GM19324 (cell line): ENCODE measurements at regions not wholly inside any gene's neighbourhood (a gene's known extent, or its start where the extent isn't known, plus 50 kb on each side); places are given as distances from the start of the nearest gene placed in this dataset.

Experiments used
- ATAC-seq: cut with Tn5 transposase; IDR thresholded peaks from one replicate; pipeline ENCODE4 v1.9.1; 2021; ENCODE audit warnings: mild to moderate bottlenecking, moderate library complexity; ENCODE audit not compliant: unreplicated experiment, low FRiP score

DNA sequence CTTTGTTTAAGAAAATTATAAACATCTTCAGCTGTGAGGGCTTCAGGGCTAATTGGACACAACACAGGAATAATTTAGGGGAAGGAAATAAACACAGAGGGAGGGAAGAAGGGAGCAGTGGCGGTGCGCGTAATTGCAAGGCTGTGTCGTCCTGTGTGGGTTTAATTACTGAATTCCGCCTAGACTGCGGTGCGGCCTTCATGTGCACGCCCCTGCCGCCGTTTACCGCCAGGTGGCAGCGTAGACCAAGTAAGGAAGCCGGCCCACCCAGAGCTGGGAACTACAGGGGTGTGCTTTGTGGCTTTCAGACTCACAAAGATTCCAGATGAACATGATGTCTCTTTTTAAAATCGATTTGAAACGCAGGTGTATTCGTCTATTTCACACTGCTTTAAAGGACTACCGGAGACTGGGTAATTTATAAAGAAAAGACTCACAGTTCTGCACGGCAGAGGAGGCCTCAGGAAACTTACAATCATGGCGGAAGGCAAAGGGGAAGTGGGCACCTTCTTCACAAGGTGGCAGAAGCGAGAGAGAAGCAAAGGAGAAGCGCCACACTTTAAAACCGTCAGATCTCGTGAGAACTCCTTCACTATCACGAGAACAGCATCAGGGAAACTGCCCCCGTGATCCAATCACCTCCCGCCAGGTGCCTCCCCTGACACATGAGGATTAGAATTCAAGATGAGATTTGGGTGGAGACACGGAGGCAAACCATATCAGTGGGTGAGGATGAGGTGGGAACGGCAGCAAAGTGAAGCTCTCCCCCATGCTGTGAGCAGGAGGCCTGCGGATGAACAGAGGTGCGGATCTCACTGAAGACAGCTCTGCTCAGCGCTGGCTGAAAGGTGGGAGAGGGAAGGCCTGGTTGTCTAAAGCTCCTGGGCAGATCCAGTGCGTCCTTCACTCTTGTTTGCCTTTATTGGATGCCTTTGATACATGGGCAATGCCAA lies 222.0 kb upstream of the PDE10A start:
- peak; percentile 81 for ATAC-seq

DNA sequence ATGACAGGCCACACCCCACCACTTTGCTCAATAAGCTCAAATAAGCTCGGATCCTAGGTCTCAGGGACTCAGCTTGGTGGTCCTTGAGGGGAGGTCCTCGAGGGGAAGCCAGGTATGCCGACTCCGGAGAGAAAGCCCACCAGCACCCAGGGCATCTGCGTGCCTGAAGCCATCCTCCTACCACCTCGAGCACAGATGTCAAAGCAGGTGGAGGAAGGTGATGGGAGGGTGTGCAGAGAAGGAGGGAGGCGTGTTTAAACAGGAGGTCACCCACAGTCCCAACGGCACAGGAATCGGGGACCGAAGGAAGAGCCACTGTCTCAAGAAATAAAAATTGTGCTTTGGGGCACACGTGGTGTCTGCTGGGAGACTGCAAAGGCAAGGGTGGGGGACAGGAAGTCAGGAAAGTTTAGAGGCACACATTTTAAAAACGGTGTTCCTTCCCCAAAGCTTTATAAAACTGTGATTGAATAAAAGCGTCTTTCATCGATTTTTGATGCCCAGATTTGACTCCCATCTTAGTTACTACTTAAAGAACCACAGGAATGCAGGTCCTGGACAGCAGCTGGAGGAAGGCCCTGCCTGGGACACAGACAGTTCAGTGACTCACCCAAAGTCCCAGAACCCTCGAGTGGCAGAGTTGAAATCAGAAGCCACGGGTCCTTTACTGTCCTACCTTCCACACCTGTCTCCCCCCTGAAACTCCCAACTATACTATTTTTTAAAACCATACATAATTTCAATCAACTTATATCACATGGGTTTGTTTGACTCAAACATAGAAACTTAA lies 221.0 kb upstream of the PDE10A start:
- no peak for ATAC-seq

- ATAC-seq: no peak
Measured at GRCh38 chr6:165881806-165882205, 218.8 kb upstream of the PDE10A start.

- no peak for ATAC-seq
Measured at GRCh38 chr6:165880686-165881085, 217.6 kb upstream of the PDE10A start.

- ATAC-seq: no peak
Measured at GRCh38 chr6:165877773-165878172, 214.7 kb upstream of the PDE10A start.

- no peak for ATAC-seq
Measured at GRCh38 chr6:165877192-165877591, 214.2 kb upstream of the PDE10A start.

DNA sequence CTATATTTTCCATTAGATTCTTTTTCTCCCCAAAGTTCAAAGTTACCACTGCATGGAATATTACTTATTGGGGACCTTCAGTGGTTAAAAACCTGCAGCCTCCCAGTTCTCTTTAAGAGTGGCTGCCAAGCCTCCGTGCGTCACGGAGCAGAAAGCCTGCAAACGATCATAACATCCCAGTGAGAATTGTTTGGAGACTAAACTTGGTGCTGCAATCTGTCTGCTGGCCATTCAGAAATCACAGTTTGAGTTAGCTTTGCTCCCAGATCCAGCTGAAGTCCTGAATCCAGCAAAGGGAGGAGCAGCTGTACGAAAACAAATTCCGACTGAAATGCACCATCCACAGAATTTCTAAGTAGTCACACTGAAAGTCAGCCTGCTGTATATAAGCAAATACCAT lies 213.5 kb upstream of the PDE10A start:
- ATAC-seq: no peak

DNA sequence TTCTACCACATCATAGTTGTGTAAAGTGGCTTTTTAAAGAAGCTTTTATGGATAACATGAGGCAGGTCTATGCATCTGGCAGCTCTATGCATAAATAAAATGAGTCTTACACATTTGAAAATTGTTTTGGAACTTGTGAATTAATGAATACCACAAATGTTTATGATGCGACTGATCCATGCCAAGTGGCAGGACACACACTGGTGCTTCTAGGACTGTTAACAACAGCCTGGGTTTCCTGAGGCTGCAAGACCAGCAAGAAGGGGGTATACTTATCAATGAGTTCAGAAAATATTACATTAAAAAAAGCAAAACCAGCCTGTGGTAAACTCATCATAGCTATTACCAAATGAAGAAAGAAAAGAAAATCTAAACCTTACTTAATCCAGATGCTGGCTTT lies 212.9 kb upstream of the PDE10A start:
- no peak for ATAC-seq

DNA sequence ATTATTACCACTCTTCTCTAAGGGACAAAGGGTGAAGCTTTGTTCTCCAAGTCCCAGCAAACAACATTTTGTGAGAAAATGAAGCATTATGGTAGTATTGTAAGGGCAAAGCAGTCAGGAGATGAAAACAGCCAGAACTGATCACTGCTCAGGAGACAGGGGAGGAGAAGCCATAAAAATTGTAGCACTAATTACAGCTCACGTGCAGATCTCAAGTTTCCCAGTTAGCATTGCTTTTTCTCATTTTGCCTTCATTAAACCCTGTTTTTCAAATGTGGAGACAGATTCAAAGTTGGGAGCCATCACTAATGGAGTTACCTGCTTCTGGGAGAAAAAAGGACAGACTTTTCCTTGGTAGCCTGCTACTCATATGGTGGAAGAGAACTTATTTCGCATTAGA lies 210.9 kb upstream of the PDE10A start:
- ATAC-seq: no peak

DNA sequence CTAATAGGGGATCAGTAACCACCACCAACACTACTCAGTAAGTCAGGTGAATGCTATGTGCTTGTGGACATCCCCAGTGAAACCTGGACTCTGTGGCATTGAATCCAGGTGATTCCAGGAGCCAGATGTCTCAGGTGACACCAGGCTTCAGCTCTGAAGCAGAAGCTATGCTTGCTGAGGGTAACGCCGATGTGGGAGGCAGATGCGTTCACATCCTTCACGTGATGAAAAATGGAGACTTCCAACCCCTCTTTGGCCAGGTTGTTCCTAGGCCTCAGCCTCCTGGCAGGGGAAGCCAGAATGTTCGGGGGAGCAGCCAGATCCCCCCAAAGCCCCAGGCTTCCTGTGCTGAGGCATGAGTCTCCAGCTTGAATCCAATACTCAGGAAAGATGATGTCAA lies 209.8 kb upstream of the PDE10A start:
- ATAC-seq: no peak

DNA sequence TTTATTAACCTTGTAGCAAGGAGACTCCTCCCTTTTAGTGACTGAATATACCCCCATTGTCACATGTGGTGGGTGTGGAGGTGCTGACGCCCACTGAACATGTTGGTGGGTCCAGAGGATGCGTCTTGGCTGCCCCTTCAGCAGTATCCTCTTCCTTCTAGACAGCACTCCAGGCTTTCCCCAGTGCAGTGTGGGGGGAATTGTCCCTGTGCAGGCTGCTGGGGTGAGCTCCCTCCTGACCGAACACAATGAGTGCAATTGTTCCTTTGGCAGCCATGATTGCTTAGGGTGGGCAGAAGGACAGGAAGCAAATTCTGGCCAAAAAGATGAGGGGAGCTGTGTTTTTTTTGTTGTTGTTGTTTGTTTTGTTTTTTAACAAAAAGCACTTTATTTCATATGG lies 209.3 kb upstream of the PDE10A start:
- ATAC-seq: no peak

- no peak for ATAC-seq
Measured at GRCh38 chr6:165871571-165871970, 208.5 kb upstream of the PDE10A start.

GRCh38 chr6:165869526-165869925 lies 206.5 kb upstream of the PDE10A start:
- ATAC-seq: no peak

DNA sequence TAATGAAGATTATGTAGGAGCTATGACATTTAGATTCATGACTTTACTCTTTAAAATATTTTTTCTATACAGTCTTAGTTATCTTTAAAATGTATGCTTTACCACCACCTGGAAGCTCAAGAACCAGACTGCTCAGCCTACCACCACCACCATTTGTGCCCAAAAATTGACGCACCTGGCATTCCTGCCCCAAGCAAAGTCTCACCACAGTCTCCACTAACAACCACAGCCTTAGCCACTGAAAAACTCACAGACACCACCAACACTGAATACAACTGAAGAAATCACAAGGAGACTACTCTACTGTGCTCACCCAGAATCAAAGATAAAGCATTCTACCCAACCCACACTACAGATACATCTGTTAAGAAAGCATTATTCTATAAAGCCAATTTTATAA lies 201.9 kb upstream of the PDE10A start:
- no peak for ATAC-seq

DNA sequence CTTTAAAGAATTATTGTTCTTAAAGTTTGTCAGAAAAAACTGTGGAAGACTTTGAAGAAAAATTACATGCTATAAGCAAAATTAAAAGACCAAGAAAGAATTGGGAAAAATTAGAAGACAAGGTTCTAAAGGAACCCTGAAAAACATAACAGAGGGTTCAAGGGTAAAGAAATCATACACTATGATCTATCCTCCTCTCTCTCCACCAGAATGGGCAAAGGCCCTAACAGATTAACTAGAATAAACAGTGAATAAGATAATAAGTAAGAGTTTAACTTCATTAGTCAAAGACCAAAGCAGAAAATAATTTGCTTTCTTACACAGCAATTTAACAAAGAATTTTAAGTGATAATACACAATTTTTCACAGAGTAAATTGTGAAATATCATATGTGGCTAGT lies 201.2 kb upstream of the PDE10A start:
- ATAC-seq: no peak

DNA sequence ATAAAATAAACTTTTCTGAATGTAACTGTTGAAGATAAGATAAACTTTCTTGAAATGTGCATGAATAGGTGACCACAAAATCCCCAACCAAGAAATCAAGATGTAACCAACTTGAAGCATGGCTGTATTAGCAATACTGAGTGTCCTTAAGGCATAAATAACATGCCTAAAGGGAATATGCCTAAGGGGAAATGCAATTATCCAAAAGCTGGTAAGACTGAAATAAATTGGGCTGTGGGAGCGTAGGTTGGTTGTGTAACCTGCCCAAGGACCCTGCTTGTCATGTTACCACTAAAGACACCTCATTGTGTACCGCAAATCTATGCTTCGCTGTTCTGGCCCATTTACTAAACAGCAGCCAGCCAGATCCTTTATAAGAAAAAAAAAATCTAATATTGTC lies 200.8 kb upstream of the PDE10A start:
- ATAC-seq: no peak

DNA sequence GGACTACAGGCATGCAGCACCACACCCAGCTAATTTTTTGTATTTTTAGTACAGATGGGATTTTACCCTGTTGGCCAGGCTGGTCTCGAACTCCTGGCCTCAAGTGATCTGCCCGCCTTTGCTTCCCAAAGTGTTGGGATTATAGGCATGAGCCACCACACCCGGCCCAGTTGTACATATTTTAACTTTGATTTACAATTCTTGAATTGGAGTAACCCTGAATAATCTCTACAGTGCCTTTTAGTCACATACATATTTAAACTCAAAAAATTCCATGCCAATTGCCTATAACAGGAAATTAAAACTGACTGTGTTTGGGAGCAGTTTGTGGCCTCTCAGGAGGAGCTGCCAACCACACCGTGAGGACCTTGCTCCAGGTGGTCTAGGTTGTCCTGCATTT lies 199.8 kb upstream of the PDE10A start:
- no peak for ATAC-seq

DNA sequence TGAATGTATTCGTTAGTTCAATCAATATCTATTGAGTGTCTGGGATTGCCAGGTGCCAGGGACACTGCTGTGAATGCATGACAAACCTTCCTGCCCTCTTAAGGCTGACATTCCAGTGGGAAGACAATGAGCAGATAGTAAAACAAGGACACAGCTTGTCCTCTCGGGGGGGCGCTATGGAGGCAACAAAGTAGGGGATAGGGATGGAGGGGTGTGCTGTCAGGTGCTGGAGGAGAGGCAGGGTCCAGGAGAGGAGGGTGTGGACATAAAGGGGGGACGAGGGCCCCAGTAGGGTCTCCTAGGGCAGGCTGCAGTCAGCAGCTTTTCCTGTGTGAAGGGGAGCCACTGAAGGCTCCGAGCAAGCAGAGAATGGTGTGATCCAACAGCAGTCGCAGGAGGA lies 198.2 kb upstream of the PDE10A start:
- ATAC-seq: no peak

DNA sequence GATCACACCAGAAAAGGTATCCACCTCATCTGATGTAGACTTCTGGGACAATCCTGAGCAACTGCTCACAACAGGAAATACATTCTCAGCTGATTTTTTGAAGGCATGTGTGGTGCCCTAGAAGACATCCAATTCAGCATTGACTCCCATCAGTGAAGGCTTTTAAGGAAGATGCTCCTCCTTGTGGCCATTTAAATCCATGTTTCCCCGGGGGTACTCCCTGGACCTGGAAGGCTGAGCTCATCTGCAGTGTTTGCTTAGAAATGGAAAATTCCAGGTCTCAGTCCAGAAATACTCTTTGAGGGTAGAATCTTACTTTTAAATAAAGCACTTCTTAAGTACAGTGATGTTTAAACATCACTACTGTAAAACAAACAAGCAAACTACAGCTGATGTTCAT lies 195.5 kb upstream of the PDE10A start:
- ATAC-seq: no peak

DNA sequence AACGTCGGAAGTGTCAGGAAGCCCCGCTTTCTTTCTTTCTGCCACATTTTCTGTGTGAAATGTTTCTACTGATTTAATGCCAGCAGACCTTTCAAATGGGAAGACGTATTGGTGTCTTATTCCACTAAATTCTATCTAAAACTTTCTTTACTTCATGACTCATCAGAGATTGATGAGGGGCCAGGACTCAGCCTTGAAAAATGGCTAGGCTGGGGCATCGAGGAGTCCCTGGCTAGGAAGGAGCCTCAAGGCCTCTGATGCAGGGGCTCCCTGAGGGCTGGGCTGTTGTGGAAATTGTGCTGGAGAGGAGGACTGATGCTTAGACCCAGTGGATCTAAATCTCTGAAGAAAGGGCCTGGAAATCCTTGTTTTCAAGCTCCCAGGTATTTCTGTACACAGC lies 192.8 kb upstream of the PDE10A start:
- ATAC-seq: no peak

DNA sequence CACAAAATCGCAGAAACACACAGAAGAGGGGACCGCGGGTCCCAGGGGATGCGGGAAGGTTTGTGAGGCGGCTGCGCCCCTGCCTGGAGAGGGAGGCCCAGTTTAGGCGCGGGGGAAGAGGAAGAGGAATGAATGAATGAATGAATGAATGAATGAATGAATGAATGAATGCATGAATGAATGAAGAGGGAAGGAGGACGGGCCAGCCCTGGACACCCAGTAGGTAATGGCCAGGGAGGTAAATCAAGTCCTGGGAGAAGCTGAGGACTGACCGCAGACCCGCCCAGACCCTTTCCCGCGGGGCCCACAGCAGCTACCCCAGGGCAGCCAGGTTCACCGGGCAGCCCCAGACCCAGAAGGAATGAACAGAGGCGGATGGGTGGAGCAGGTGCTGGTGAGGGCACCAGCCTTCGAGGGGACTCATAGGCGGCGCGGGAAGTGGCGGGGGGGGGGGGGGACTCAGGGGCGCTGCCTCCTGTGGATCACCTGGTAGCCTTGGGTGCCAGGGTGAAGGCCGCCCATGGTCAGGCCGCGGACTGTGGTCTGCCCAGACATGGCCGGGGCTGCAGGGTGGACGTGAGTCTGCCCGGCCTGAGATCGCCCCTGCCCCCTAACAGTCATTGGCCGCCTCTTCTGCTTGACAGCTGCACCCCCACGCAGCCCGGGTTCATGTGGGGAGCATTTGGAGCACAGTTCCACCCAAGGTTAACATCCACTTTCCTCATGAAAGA lies 192.0 kb upstream of the PDE10A start:
- ATAC-seq: no peak
